ENCODE measurements at regions not wholly inside any gene's neighbourhood (a gene's known extent, or its start where the extent isn't known, plus 50 kb on each side); places are given as distances from the start of the nearest gene placed in this dataset.

- Histone ChIP-seq H3K36me3 (ENCODE audit: low read depth) (no peaks in the 10 kb centered on the region), H3K9me3 (ENCODE audit: severe bottlenecking) (no peaks in the 10 kb centered on the region), H3K27ac (ENCODE audit: poor library complexity, severe bottlenecking) (no peak overlapping the region), H3K4me3 (ENCODE audit: severe bottlenecking) (no peak overlapping the region), H3K27me3 (ENCODE audit: insufficient read depth, poor library complexity, severe bottlenecking) (peaks cover 8% of the 10 kb centered on the region), H3K4me1 (ENCODE audit: insufficient read depth, poor library complexity, severe bottlenecking) (no peaks in the 10 kb centered on the region)
- no peak for TF ChIP-seq CTCF (IDR thresholded peaks at IDR 0.05; ENCODE audit: poor library complexity, severe bottlenecking)
- DNase-seq (ENCODE audit: low spot score), result no peak
- ATAC-seq (ENCODE audit: low read depth), result no peak
These were observed 528.5 kb downstream of the BCL11B start for GRCh38 chr14:98743536-98743935.

GRCh38 chr14:98748966-98749365 lies 523.0 kb downstream of the BCL11B start:
- no peaks in the 10 kb centered on the region for H3K9me3 ChIP-seq (ENCODE audit: severe bottlenecking)
- H3K4me1 ChIP-seq (ENCODE audit: insufficient read depth, poor library complexity, severe bottlenecking), result no peaks in the 10 kb centered on the region
- no peak overlapping the region for H3K27ac ChIP-seq (ENCODE audit: poor library complexity, severe bottlenecking)
- no peak for TF ChIP-seq CTCF (IDR thresholded peaks at IDR 0.05; ENCODE audit: poor library complexity, severe bottlenecking)
- ATAC-seq (ENCODE audit: low read depth) (no peak), DNase-seq (ENCODE audit: low spot score) (no peak)
- H3K36me3 ChIP-seq (ENCODE audit: low read depth), result no peaks in the 10 kb centered on the region
- H3K4me3 ChIP-seq (ENCODE audit: severe bottlenecking), result no peak overlapping the region
- peaks cover 11% of the 10 kb centered on the region for H3K27me3 ChIP-seq (ENCODE audit: insufficient read depth, poor library complexity, severe bottlenecking)

GRCh38 chr14:98751110-98751509 lies 520.9 kb downstream of the BCL11B start:
- ATAC-seq (ENCODE audit: low read depth), result no peak
- TF ChIP-seq CTCF (IDR thresholded peaks at IDR 0.05; ENCODE audit: poor library complexity, severe bottlenecking), result no peak
- peaks cover 11% of the 10 kb centered on the region for H3K27me3 ChIP-seq (ENCODE audit: insufficient read depth, poor library complexity, severe bottlenecking)
- H3K9me3 ChIP-seq (ENCODE audit: severe bottlenecking), result peaks cover 4% of the 10 kb centered on the region
- H3K4me3 ChIP-seq (ENCODE audit: severe bottlenecking), result no peak overlapping the region
- H3K36me3 ChIP-seq (ENCODE audit: low read depth), result no peaks in the 10 kb centered on the region
- H3K27ac ChIP-seq (ENCODE audit: poor library complexity, severe bottlenecking), result no peak overlapping the region
- peaks cover 8% of the 10 kb centered on the region for H3K4me1 ChIP-seq (ENCODE audit: insufficient read depth, poor library complexity, severe bottlenecking)
- no peak for DNase-seq (ENCODE audit: low spot score)

GRCh38 chr14:98752660-98753059 lies 519.3 kb downstream of the BCL11B start:
- Histone ChIP-seq H3K4me1 (ENCODE audit: insufficient read depth, poor library complexity, severe bottlenecking) (peaks cover 8% of the 10 kb centered on the region), H3K4me3 (ENCODE audit: severe bottlenecking) (no peak overlapping the region), H3K27me3 (ENCODE audit: insufficient read depth, poor library complexity, severe bottlenecking) (peaks cover 3% of the 10 kb centered on the region), H3K9me3 (ENCODE audit: severe bottlenecking) (peaks cover 4% of the 10 kb centered on the region), H3K27ac (ENCODE audit: poor library complexity, severe bottlenecking) (no peak overlapping the region), H3K36me3 (ENCODE audit: low read depth) (no peaks in the 10 kb centered on the region)
- ATAC-seq (ENCODE audit: low read depth) (no peak), DNase-seq (ENCODE audit: low spot score) (no peak)
- TF ChIP-seq CTCF (IDR thresholded peaks at IDR 0.05; ENCODE audit: poor library complexity, severe bottlenecking), result no peak

- Histone ChIP-seq H3K27me3 (ENCODE audit: insufficient read depth, poor library complexity, severe bottlenecking) (no peaks in the 10 kb centered on the region), H3K4me1 (ENCODE audit: insufficient read depth, poor library complexity, severe bottlenecking) (peaks cover 8% of the 10 kb centered on the region), H3K36me3 (ENCODE audit: low read depth) (no peaks in the 10 kb centered on the region), H3K4me3 (ENCODE audit: severe bottlenecking) (no peak overlapping the region), H3K9me3 (ENCODE audit: severe bottlenecking) (peaks cover 4% of the 10 kb centered on the region), H3K27ac (ENCODE audit: poor library complexity, severe bottlenecking) (no peak overlapping the region)
- ATAC-seq (ENCODE audit: low read depth) (peak; percentile 86), DNase-seq (ENCODE audit: low spot score) (no peak)
- TF ChIP-seq CTCF (IDR thresholded peaks at IDR 0.05; ENCODE audit: poor library complexity, severe bottlenecking), result no peak
These were observed 517.5 kb downstream of the BCL11B start for GRCh38 chr14:98754343-98755020.

Data from RWPE2 (cell line).